HEK293 (cell line): ENCODE measurements at regions not wholly inside any gene's neighbourhood (a gene's known extent, or its start where the extent isn't known, plus 50 kb on each side); places are given as distances from the start of the nearest gene placed in this dataset.

Source experiments
- CTCF ChIA-PET: fragments of 350-600 bp; formaldehyde crosslinking; extraction: SDS; loops from one replicate; lab custom pipeline; 2021; ENCODE audit warnings: antibody characterized with exemption; lab: Yijun Ruan, JAX
- POLR2A ChIA-PET: fragments of 300-600 bp; formaldehyde crosslinking; extraction: SDS; loops from one replicate; lab custom pipeline; 2020; ENCODE audit warnings: antibody characterized with exemption, inconsistent platforms; lab: Yijun Ruan, JAX
- H3K27ac ChIP-seq: fragments of 200-500 bp; sonication (Bioruptor generic); 2 replicates; pipeline ENCODE4 v1.5.1; 2014; ENCODE audit warnings: low read depth, low read length, control low read depth, inconsistent platforms; ENCODE audit errors: extremely low read depth
- H3K36me3 ChIP-seq, 2 experiments: fragments of 200-500 bp in 1 of 2; sonication (Bioruptor generic) in 1 of 2; 1 replicate in 1 of 2; 2 replicates in 1 of 2; pipeline ENCODE4 v1.5.1; 2014 to 2017; ENCODE audit warnings: inconsistent platforms in 2 of 2, low read length in 2 of 2; ENCODE audit not compliant: control insufficient read depth in 2 of 2, insufficient read depth in 1 of 2
- H3K4me1 ChIP-seq: fragments of 200-500 bp; sonication (Bioruptor generic); 2 replicates; pipeline ENCODE4 v1.5.1; 2014; ENCODE audit warnings: mild to moderate bottlenecking, low read length, inconsistent platforms; ENCODE audit not compliant: control insufficient read depth, insufficient read depth
- H3K4me3 ChIP-seq: 2 replicates; pipeline ENCODE4 v1.5.1; 2011; ENCODE audit warnings: low read depth, mild to moderate bottlenecking, control low read depth, low read length, moderate library complexity
- H3K9me3 ChIP-seq: fragments of 200-500 bp; sonication (Bioruptor generic); 2 replicates; pipeline ENCODE4 v1.5.1; 2014; ENCODE audit warnings: low read depth, low read length, inconsistent platforms; ENCODE audit not compliant: control insufficient read depth, insufficient read depth
- GFI1B ChIP-seq: fragments of 450-650 bp; formaldehyde crosslinking; IDR thresholded peaks from 2 replicates; pipeline ENCODE4 v1.5.1; 2016; ENCODE audit warnings: missing biosample characterization, missing genetic modification characterization
- HOXA7 ChIP-seq: sonication (generic); formaldehyde crosslinking; IDR thresholded peaks from 2 replicates; pipeline ENCODE4 v1.8.1; 2022; ENCODE audit warnings: missing genetic modification reagents, borderline replicate concordance
- HOXC10 ChIP-seq: sonication (generic); formaldehyde crosslinking; IDR thresholded peaks from 2 replicates; pipeline ENCODE4 v1.8.1; 2023; ENCODE audit warnings: mild to moderate bottlenecking, missing genetic modification reagents
- HOXD13 ChIP-seq: sonication (generic); formaldehyde crosslinking; IDR thresholded peaks from 2 replicates; pipeline ENCODE4 v1.8.0; 2022; ENCODE audit warnings: missing genetic modification reagents, borderline replicate concordance
- KLF16 ChIP-seq: fragments of 450-650 bp; formaldehyde crosslinking; IDR thresholded peaks from 2 replicates; pipeline ENCODE4 v1.5.1; 2017; ENCODE audit warnings: missing biosample characterization, missing genetic modification characterization
- KLF7 ChIP-seq: fragments of 450-650 bp; formaldehyde crosslinking; IDR thresholded peaks from 2 replicates; pipeline ENCODE4 v1.5.1; 2016; ENCODE audit warnings: missing biosample characterization, missing genetic modification characterization, borderline replicate concordance
- MEIS1 ChIP-seq: sonication (generic); formaldehyde crosslinking; IDR thresholded peaks from 2 replicates; pipeline ENCODE4 v1.8.1; 2022; ENCODE audit warnings: missing genetic modification reagents, mild to moderate bottlenecking, borderline replicate concordance
- SALL2 ChIP-seq: fragments of 450-650 bp; formaldehyde crosslinking; IDR thresholded peaks from 2 replicates; pipeline ENCODE4 v1.5.0; 2017; ENCODE audit warnings: missing biosample characterization, mild to moderate bottlenecking, missing genetic modification characterization, borderline replicate concordance
- ZFP41 ChIP-seq: fragments of 450-650 bp; formaldehyde crosslinking; IDR thresholded peaks from 2 replicates; pipeline ENCODE4 v1.5.1; 2016; ENCODE audit warnings: missing biosample characterization, missing genetic modification characterization, borderline replicate concordance
- ZNF121 ChIP-seq: fragments of 450-650 bp; formaldehyde crosslinking; IDR thresholded peaks from 2 replicates; pipeline ENCODE4 v1.5.1; 2016; ENCODE audit warnings: missing biosample characterization, missing genetic modification characterization
- ZNF202 ChIP-seq: fragments of 450-650 bp; formaldehyde crosslinking; IDR thresholded peaks from 2 replicates; pipeline ENCODE4 v1.5.1; 2016; ENCODE audit warnings: missing biosample characterization, missing genetic modification characterization, borderline replicate concordance
- ZNF350 ChIP-seq: fragments of 450-650 bp; formaldehyde crosslinking; IDR thresholded peaks from 2 replicates; pipeline ENCODE4 v1.5.0; 2017; ENCODE audit warnings: missing biosample characterization, mild to moderate bottlenecking, missing genetic modification characterization
- ZNF366 ChIP-seq: fragments of 450-650 bp; formaldehyde crosslinking; conservative IDR thresholded peaks from 2 replicates; pipeline ENCODE4 v1.5.1; 2016; ENCODE audit warnings: missing biosample characterization, missing genetic modification characterization
- ZNF404 ChIP-seq: fragments of 450-650 bp; formaldehyde crosslinking; IDR thresholded peaks from 2 replicates; pipeline ENCODE4 v1.5.1; 2017; ENCODE audit warnings: missing biosample characterization, missing genetic modification characterization
- ZNF423 ChIP-seq: fragments of 450-650 bp; formaldehyde crosslinking; IDR thresholded peaks from 2 replicates; pipeline ENCODE4 v1.5.1; 2016; ENCODE audit warnings: missing biosample characterization, missing genetic modification characterization
- ZNF433 ChIP-seq: fragments of 450-650 bp; formaldehyde crosslinking; IDR thresholded peaks from 2 replicates; pipeline ENCODE4 v1.5.1; 2016; ENCODE audit warnings: missing biosample characterization, missing genetic modification characterization, low read depth
- ZNF654 ChIP-seq: fragments of 450-650 bp; formaldehyde crosslinking; IDR thresholded peaks from 2 replicates; pipeline ENCODE4 v1.5.1; 2016; ENCODE audit warnings: low read depth, missing biosample characterization, missing genetic modification characterization
- ZNF660 ChIP-seq: fragments of 450-650 bp; IDR thresholded peaks from 2 replicates; pipeline ENCODE4 v1.5.1; 2018; ENCODE audit warnings: missing biosample characterization, mild to moderate bottlenecking, missing genetic modification characterization
- TF ChIP-seq, protein P1 (sequence below): fragments of 450-650 bp; formaldehyde crosslinking; IDR thresholded peaks from 2 replicates; pipeline ENCODE4 v1.5.1; 2017; ENCODE audit warnings: missing biosample characterization, missing genetic modification characterization
- TF ChIP-seq, protein P2 (sequence below): fragments of 450-650 bp; formaldehyde crosslinking; IDR thresholded peaks from 2 replicates; pipeline ENCODE4 v1.5.1; 2016; ENCODE audit warnings: missing biosample characterization, missing genetic modification characterization
- TF ChIP-seq, protein P3 (sequence below): IDR thresholded peaks from 2 replicates; pipeline ENCODE4 v1.6.1; 2011; ENCODE audit warnings: mild to moderate bottlenecking, low read depth, low read length, borderline replicate concordance
- TF ChIP-seq, protein P4 (sequence below): fragments of 450-650 bp; formaldehyde crosslinking; IDR thresholded peaks from 2 replicates; pipeline ENCODE4 v1.5.1; 2016; ENCODE audit warnings: missing biosample characterization, missing genetic modification characterization
- TF ChIP-seq, protein P5 (sequence below): fragments of 450-650 bp; formaldehyde crosslinking; IDR thresholded peaks from 2 replicates; pipeline ENCODE4 v1.5.1; 2016; ENCODE audit warnings: missing biosample characterization, missing genetic modification characterization, borderline replicate concordance
- TF ChIP-seq, protein P6 (sequence below): fragments of 450-650 bp; IDR thresholded peaks from 2 replicates; pipeline ENCODE4 v1.5.1; 2018; ENCODE audit warnings: missing biosample characterization, mild to moderate bottlenecking, missing genetic modification characterization

DNA sequence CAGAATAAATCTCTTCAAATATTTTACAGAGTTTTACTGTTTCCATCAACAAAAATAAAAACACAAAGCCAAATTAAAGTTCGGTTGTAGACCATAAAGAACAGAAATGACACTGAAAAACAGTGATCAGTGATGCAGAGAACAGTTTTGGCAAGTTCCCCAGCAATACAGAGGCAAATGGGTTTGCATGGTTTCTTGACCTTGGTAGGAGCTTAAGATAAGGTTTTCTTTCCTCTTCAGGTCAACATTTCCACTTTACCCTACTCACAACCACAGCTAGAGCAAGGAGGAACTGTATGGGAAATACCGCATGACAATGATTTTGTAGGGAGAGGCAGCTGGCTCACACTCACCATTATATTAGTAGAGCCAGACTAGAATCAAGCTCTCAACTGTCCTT is 199.5 kb downstream of the SH2D4B start (continued):
- TF ChIP-seq, protein P1, sequence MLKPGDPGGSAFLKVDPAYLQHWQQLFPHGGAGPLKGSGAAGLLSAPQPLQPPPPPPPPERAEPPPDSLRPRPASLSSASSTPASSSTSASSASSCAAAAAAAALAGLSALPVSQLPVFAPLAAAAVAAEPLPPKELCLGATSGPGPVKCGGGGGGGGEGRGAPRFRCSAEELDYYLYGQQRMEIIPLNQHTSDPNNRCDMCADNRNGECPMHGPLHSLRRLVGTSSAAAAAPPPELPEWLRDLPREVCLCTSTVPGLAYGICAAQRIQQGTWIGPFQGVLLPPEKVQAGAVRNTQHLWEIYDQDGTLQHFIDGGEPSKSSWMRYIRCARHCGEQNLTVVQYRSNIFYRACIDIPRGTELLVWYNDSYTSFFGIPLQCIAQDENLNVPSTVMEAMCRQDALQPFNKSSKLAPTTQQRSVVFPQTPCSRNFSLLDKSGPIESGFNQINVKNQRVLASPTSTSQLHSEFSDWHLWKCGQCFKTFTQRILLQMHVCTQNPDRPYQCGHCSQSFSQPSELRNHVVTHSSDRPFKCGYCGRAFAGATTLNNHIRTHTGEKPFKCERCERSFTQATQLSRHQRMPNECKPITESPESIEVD: no peak
- no peak for TF ChIP-seq KLF7 (tag by site-specific recombination)
- no peak for TF ChIP-seq ZNF423 (tag by site-specific recombination)
- TF ChIP-seq ZNF660 (tag by site-specific recombination): no peak
- no peak for TF ChIP-seq ZNF202 (tag by site-specific recombination)
- TF ChIP-seq ZFP41 (tag by site-specific recombination): no peak
- no peak for TF ChIP-seq ZNF433 (tag by site-specific recombination)
- TF ChIP-seq ZNF350 (tag by site-specific recombination): no peak

DNA sequence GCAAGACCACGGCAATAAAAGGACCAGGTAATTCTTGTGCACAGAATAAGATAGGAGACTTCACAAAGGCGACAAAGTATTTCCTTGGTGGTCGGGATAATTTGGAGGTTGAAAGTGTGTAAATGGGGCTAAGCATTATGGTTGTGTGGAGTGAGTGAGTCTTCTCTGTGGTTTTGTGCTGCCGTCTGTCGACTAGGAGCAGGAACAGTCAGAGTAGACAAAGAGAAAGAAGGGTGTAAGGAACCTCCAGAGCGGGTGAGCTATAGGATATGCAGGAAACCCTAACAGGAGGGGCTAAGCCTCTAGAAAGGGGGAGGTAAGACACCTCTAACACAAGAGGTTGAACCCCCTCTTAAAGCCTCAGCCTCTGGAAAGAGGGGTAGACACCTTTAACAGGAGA is 201.6 kb downstream of the SH2D4B start:
- Histone ChIP-seq H3K4me1 (no peaks in the 10 kb centered on the region), H3K9me3 (no peaks in the 10 kb centered on the region), H3K36me3 (no peaks in the 10 kb centered on the region), H3K27ac (no peak overlapping the region), H3K4me3 (no peak overlapping the region)
- CTCF ChIA-PET: no interaction called here
- POLR2A ChIA-PET: no interaction called here
- TF ChIP-seq HOXC10: no peak
- TF ChIP-seq, protein P2, sequence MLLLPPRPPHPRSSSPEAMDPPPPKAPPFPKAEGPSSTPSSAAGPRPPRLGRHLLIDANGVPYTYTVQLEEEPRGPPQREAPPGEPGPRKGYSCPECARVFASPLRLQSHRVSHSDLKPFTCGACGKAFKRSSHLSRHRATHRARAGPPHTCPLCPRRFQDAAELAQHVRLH (tag by site-specific recombination): no peak
- no peak for TF ChIP-seq SALL2 (tag by site-specific recombination)
- TF ChIP-seq, protein P3, sequence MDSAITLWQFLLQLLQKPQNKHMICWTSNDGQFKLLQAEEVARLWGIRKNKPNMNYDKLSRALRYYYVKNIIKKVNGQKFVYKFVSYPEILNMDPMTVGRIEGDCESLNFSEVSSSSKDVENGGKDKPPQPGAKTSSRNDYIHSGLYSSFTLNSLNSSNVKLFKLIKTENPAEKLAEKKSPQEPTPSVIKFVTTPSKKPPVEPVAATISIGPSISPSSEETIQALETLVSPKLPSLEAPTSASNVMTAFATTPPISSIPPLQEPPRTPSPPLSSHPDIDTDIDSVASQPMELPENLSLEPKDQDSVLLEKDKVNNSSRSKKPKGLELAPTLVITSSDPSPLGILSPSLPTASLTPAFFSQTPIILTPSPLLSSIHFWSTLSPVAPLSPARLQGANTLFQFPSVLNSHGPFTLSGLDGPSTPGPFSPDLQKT: no peak
- no peak for TF ChIP-seq ZNF121 (tag by site-specific recombination)
- TF ChIP-seq MEIS1 (CRISPR knock-in tag): no peak
- no peak for TF ChIP-seq HOXD13
- TF ChIP-seq HOXA7 (CRISPR knock-in tag): no peak
- TF ChIP-seq, protein P4, sequence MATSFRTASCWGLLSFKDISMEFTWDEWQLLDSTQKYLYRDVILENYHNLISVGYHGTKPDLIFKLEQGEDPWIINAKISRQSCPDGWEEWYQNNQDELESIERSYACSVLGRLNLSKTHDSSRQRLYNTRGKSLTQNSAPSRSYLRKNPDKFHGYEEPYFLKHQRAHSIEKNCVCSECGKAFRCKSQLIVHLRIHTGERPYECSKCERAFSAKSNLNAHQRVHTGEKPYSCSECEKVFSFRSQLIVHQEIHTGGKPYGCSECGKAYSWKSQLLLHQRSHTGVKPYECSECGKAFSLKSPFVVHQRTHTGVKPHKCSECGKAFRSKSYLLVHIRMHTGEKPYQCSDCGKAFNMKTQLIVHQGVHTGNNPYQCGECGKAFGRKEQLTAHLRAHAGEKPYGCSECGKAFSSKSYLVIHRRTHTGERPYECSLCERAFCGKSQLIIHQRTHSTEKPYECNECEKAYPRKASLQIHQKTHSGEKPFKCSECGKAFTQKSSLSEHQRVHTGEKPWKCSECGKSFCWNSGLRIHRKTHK (tag by site-specific recombination): no peak
- TF ChIP-seq, protein P5, sequence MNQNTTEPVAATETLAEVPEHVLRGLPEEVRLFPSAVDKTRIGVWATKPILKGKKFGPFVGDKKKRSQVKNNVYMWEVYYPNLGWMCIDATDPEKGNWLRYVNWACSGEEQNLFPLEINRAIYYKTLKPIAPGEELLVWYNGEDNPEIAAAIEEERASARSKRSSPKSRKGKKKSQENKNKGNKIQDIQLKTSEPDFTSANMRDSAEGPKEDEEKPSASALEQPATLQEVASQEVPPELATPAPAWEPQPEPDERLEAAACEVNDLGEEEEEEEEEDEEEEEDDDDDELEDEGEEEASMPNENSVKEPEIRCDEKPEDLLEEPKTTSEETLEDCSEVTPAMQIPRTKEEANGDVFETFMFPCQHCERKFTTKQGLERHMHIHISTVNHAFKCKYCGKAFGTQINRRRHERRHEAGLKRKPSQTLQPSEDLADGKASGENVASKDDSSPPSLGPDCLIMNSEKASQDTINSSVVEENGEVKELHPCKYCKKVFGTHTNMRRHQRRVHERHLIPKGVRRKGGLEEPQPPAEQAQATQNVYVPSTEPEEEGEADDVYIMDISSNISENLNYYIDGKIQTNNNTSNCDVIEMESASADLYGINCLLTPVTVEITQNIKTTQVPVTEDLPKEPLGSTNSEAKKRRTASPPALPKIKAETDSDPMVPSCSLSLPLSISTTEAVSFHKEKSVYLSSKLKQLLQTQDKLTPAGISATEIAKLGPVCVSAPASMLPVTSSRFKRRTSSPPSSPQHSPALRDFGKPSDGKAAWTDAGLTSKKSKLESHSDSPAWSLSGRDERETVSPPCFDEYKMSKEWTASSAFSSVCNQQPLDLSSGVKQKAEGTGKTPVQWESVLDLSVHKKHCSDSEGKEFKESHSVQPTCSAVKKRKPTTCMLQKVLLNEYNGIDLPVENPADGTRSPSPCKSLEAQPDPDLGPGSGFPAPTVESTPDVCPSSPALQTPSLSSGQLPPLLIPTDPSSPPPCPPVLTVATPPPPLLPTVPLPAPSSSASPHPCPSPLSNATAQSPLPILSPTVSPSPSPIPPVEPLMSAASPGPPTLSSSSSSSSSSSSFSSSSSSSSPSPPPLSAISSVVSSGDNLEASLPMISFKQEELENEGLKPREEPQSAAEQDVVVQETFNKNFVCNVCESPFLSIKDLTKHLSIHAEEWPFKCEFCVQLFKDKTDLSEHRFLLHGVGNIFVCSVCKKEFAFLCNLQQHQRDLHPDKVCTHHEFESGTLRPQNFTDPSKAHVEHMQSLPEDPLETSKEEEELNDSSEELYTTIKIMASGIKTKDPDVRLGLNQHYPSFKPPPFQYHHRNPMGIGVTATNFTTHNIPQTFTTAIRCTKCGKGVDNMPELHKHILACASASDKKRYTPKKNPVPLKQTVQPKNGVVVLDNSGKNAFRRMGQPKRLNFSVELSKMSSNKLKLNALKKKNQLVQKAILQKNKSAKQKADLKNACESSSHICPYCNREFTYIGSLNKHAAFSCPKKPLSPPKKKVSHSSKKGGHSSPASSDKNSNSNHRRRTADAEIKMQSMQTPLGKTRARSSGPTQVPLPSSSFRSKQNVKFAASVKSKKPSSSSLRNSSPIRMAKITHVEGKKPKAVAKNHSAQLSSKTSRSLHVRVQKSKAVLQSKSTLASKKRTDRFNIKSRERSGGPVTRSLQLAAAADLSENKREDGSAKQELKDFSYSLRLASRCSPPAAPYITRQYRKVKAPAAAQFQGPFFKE: no peak
- no peak for TF ChIP-seq ZNF654
- no peak for TF ChIP-seq GFI1B (tag by site-specific recombination)
- TF ChIP-seq ZNF404 (tag by site-specific recombination): no peak
- TF ChIP-seq, protein P6, sequence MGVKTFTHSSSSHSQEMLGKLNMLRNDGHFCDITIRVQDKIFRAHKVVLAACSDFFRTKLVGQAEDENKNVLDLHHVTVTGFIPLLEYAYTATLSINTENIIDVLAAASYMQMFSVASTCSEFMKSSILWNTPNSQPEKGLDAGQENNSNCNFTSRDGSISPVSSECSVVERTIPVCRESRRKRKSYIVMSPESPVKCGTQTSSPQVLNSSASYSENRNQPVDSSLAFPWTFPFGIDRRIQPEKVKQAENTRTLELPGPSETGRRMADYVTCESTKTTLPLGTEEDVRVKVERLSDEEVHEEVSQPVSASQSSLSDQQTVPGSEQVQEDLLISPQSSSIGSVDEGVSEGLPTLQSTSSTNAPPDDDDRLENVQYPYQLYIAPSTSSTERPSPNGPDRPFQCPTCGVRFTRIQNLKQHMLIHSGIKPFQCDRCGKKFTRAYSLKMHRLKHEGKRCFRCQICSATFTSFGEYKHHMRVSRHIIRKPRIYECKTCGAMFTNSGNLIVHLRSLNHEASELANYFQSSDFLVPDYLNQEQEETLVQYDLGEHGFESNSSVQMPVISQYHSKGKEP: no peak
- no peak for TF ChIP-seq KLF16 (tag by site-specific recombination)
- TF ChIP-seq, protein P1: no peak
- no peak for TF ChIP-seq ZNF366 (tag by site-specific recombination)
